ENCODE measurements at regions not wholly inside any gene's neighbourhood (a gene's known extent, or its start where the extent isn't known, plus 50 kb on each side); places are given as distances from the start of the nearest gene placed in this dataset.

- Histone ChIP-seq H3K27ac (ENCODE audit: control insufficient read depth, insufficient read depth, low read length) (no peak overlapping the region), H3K36me3 (ENCODE audit: control insufficient read depth in 2 of 2, extremely low read depth in 1 of 2, insufficient read depth in 2 of 2, low read length in 2 of 2) (no peaks in the 10 kb centered on the region), H3K79me2 (ENCODE audit: control insufficient read depth, insufficient read depth, low read length) (no peaks in the 10 kb centered on the region), H4K20me1 (ENCODE audit: control insufficient read depth, extremely low read depth, insufficient read depth, low read length) (no peaks in the 10 kb centered on the region), H3K4me2 (ENCODE audit: control insufficient read depth, extremely low read depth, insufficient read depth, low read depth, low read length) (no peak overlapping the region), H3K9me3 (ENCODE audit: control insufficient read depth, low read depth, low read length) (no peaks in the 10 kb centered on the region), H3K4me3 (ENCODE audit: control insufficient read depth in 2 of 3, extremely low read depth in 1 of 3, insufficient read depth in 2 of 3, low read depth in 1 of 3, low read length in 3 of 3) (no peak overlapping the region), H3K4me1 (ENCODE audit: control insufficient read depth, extremely low read depth, insufficient read depth, low read length) (no peaks in the 10 kb centered on the region), H2AFZ (ENCODE audit: control insufficient read depth, low read length) (no peak overlapping the region), H3K27me3 (ENCODE audit: control insufficient read depth, extremely low read depth, insufficient read depth, low read length) (peaks cover 15% of the 10 kb centered on the region), H3K9ac (ENCODE audit: control insufficient read depth, extremely low read depth, insufficient read depth, low read length) (no peak overlapping the region), H3K9me1 (ENCODE audit: control insufficient read depth, extremely low read depth, insufficient read depth, low read length) (no peaks in the 10 kb centered on the region)
- FAIRE-seq (no peak), DNase-seq (ENCODE audit: low read depth, low spot score) (no peak)
- TF ChIP-seq EZH2 (IDR thresholded peaks at IDR 0.05; ENCODE audit: low read length) (no peak), CTCF (optimal IDR thresholded peaks at IDR 0.05 in 1 of 3, IDR thresholded peaks at IDR 0.05 in 1 of 3, conservative IDR thresholded peaks at IDR 0.05 in 1 of 3; ENCODE audit: extremely low read depth in 1 of 3, insufficient read depth in 2 of 3, low read length in 3 of 3) (no peak)
- dilution Hi-C loops (cut with MboI; ENCODE audit: extremely low pct_ligation_motif_present, low sequenced_read_pairs): no loop called here
Measured at GRCh38 chr1:47498551-47498950, 60.7 kb downstream of the FOXD2 start.

GRCh38 chr1:47501069-47501468 lies 63.2 kb downstream of the FOXD2 start:
- H3K4me1 ChIP-seq (ENCODE audit: control insufficient read depth, extremely low read depth, insufficient read depth, low read length): no peaks in the 10 kb centered on the region
- no peaks in the 10 kb centered on the region for H3K9me3 ChIP-seq (ENCODE audit: control insufficient read depth, low read depth, low read length)
- H3K4me2 ChIP-seq (ENCODE audit: control insufficient read depth, extremely low read depth, insufficient read depth, low read depth, low read length): no peak overlapping the region
- DNase-seq (ENCODE audit: low read depth, low spot score) (no peak), FAIRE-seq (no peak)
- no peak for TF ChIP-seq CTCF (optimal IDR thresholded peaks at IDR 0.05 in 1 of 3, IDR thresholded peaks at IDR 0.05 in 1 of 3, conservative IDR thresholded peaks at IDR 0.05 in 1 of 3; ENCODE audit: extremely low read depth in 1 of 3, insufficient read depth in 2 of 3, low read length in 3 of 3)
- TF ChIP-seq EZH2 (IDR thresholded peaks at IDR 0.05; ENCODE audit: low read length): no peak
- H3K9ac ChIP-seq (ENCODE audit: control insufficient read depth, extremely low read depth, insufficient read depth, low read length): no peak overlapping the region
- no peaks in the 10 kb centered on the region for H4K20me1 ChIP-seq (ENCODE audit: control insufficient read depth, extremely low read depth, insufficient read depth, low read length)
- no peak overlapping the region for H2AFZ ChIP-seq (ENCODE audit: control insufficient read depth, low read length)
- dilution Hi-C loops (cut with MboI; ENCODE audit: extremely low pct_ligation_motif_present, low sequenced_read_pairs): no loop called here
- H3K79me2 ChIP-seq (ENCODE audit: control insufficient read depth, insufficient read depth, low read length): no peaks in the 10 kb centered on the region
- no peaks in the 10 kb centered on the region for H3K36me3 ChIP-seq (ENCODE audit: control insufficient read depth in 2 of 2, extremely low read depth in 1 of 2, insufficient read depth in 2 of 2, low read length in 2 of 2)
- H3K27ac ChIP-seq (ENCODE audit: control insufficient read depth, insufficient read depth, low read length): no peak overlapping the region
- H3K27me3 ChIP-seq (ENCODE audit: control insufficient read depth, extremely low read depth, insufficient read depth, low read length): peaks cover 6% of the 10 kb centered on the region
- no peaks in the 10 kb centered on the region for H3K9me1 ChIP-seq (ENCODE audit: control insufficient read depth, extremely low read depth, insufficient read depth, low read length)
- H3K4me3 ChIP-seq (ENCODE audit: control insufficient read depth in 2 of 3, extremely low read depth in 1 of 3, insufficient read depth in 2 of 3, low read depth in 1 of 3, low read length in 3 of 3): no peak overlapping the region
